Hematopoietic multipotent progenitor cell treated with erythropoietin and hydrocortisone succinate and interleukin-3 and kit ligand, for 4 days (in vitro differentiated cells): ENCODE measurements at regions not wholly inside any gene's neighbourhood (a gene's known extent, or its start where the extent isn't known, plus 50 kb on each side); places are given as distances from the start of the nearest gene placed in this dataset.
"Not testable (repeated sequence)": the region's sequence is repeated elsewhere in the genome, so short reads cannot be mapped to it uniquely, and the experiment has no call there.

Experiments used
- DNase-seq: peaks from one replicate; pipeline ENCODE4 v3.0.0-alpha.2; 2015

GRCh38 chr7:120163449-120163848 lies 109.5 kb upstream of the KCND2 start:
- no peak for DNase-seq

- no peak for DNase-seq
Measured at GRCh38 chr7:120165227-120165626, 107.7 kb upstream of the KCND2 start.

- DNase-seq, result no peak
Measured at GRCh38 chr7:120168066-120168465, 104.9 kb upstream of the KCND2 start.

DNA sequence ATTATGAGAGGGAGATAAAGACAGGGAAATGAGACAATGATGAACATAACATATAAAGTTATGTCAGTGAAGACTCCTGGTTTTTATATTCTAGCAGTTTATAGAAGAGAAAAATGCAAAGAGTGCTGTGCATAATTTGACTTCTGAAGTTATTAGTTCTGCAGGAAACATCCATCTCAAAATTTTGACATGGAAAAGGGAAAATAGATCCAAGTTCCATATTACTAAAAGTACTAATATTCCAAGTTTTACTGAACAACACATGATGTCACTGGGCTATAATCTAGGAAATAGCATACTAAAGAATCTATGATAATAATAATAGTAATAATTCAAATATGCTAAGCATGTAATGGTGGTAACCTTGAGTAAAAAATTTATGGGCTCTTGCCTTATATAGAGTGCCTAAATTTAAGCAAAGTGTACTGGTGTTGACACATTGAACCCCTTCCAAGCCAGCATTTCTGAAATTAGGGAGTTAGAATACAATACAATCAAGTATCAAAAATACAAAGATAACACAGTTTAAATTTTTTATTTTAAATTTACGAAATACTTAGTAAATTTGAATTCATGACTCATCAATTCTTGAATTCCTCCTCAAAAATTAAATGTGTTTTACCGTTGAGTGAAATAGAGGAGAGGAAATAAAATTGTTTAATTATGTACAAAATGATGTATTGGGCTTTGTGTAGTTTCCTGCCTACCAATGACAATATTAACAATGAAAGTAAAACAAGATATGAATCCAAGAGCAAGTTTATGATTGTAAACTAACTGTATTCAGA lies 102.8 kb upstream of the KCND2 start:
- no peak for DNase-seq

DNA sequence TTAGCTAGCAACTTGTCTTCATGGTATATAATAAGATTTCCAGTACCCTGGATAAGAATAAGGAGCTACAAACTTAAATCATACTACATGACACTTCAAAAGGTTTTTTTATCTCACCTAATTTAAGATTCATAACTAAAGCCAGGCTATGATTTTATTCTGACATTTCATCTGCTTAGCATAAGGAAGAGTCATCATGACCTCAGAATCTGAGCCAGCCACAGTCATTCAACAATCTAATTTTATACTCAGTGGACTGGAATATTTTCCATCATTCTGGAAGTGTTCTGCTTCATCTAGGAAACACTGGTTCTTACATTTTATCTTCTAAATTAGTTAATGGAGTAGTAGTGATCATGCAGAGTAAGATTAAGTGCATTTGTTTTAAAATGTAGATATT lies 102.1 kb upstream of the KCND2 start:
- DNase-seq, result no peak

DNA sequence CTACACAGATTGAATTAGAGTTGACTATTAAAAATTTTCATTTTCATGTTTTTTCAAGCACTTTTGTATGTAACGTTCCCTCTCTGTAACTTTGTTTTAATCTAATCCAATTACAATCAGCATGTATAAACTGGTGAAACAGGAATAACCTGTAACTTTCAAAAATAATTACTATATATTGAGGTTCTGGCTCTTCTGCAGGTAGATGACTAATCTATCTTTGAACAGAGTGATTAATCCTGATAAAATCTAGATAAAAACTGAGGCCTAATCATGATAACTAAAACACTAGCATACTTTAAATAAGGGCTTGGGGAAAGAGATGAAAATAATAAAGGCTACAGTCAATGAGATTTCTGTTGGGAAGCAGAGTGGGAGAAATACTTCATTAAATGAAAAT lies 101.6 kb upstream of the KCND2 start:
- no peak for DNase-seq

- no peak for DNase-seq
Measured at GRCh38 chr7:120180221-120180620, 92.8 kb upstream of the KCND2 start.

DNA sequence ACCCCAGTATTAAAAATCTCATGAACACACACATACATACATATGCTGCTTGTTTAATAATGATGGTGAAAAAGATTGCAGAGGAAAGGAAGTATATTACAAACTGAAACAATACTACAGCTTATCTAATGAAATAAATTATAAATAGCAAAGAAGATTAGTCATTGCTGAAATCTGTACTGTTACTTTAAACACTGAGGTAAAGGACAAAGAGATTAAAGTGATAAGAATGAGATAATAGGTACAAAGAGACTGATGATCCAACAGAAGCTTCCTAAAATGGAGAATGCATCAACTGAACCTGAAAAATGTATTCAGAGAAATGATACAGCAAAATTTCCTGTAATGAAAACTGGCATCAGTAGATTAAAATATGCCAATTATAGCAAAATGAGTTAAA lies 91.5 kb upstream of the KCND2 start:
- no peak for DNase-seq

DNA sequence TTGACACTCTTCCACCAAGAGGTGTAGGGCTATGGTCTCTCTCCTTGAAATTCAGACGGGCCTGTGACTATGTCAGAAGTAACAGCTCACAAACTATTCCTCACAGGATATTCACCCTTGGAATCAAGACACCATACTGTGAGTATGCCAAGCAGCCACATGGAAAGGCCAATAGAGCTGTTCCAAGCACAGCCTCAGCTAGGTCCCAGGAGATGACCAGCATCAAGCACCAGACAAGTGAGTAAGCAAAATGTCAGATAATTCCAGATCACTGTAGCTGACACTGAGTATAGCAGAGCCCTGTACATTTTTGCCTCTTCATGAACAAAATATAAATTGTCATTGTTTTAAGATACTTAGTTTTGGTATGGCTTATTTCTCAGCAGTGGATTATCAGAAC lies 88.1 kb upstream of the KCND2 start:
- DNase-seq, result no peak

DNA sequence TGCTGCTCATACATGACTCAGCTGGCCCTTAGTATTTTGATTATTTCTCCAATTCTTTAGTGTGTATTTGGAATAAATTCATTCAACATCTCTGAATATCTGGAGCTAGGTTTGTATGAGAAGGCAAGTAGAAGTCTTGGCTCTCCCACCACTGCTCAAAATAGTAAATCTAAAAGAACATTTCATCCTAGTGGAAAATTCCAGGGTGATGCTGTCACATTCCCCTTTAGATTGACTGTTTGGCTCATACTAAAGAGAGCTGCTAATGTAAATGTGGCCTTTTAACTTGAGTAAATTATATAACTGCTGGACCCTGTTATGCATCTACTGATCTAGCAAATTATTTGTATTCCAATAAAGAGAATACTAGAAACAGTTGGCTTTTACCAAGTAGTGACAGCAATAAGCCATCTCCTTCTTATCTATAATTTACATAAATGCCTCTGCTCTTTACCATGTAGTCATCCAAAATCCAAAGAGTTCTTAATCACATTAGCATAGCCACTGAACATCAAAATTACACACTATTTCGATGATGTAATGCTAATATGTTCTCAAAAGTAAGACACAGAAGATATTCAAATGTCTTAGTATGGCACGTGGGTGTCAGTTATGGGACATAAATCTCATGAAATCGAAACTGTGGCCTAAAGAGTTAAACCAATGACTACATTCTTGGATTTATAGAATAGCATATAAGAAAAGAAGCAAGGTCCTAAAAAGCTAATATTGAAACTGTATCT lies 86.9 kb upstream of the KCND2 start:
- no peak for DNase-seq

- no peak for DNase-seq
Measured at GRCh38 chr7:120186688-120187087, 86.3 kb upstream of the KCND2 start.

- no peak for DNase-seq
Measured at GRCh38 chr7:120189623-120190022, 83.4 kb upstream of the KCND2 start.

GRCh38 chr7:120190109-120190508 lies 82.9 kb upstream of the KCND2 start:
- no peak for DNase-seq

- no peak for DNase-seq
Measured at GRCh38 chr7:120190566-120190965, 82.4 kb upstream of the KCND2 start.

- not testable (repeated sequence) for DNase-seq
Measured at GRCh38 chr7:120191423-120191822, 81.6 kb upstream of the KCND2 start.

DNA sequence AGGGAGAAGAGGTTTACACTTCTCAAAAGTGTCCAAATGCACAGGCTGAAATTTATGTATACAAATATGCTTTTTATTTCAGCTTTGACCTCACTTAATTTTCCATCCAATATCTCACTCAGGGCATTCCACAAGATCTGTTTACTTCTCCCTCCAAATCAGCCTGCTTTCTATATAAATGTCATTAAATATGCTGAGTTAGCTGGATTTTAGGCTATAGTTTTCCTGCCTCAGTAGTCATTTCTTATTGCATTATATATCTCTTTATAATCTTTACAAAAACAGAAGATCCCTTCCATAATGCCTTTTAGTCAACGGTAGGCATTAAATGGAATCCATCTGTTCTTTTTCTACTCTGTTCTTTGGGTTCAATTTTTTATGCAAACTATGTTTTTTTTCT lies 71.7 kb upstream of the KCND2 start:
- DNase-seq, result no peak

DNA sequence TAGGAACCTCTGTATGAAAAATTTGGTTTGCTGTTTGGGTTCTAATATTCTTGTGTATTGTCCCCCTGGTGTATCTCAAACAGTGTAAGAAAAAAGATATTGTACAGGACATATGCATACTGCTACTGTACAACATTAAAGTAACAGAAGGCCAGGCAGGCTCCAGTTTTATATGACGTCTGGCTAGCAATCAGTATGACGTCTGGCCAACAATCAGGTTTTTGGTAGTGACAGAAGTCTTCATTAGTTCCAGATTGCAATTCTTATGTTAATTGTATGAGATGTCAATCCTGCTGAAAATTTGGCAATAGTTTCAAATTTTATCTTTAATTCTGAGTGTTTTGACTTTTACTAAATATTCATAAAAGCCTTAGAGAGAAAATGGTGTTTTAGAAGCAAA lies 67.9 kb upstream of the KCND2 start:
- DNase-seq, result no peak

GRCh38 chr7:120207037-120207436 lies 65.9 kb upstream of the KCND2 start:
- no peak for DNase-seq

GRCh38 chr7:120215654-120216053 lies 57.3 kb upstream of the KCND2 start:
- no peak for DNase-seq

- DNase-seq, result no peak
Measured at GRCh38 chr7:120216947-120217346, 56.0 kb upstream of the KCND2 start.

GRCh38 chr7:120218712-120219111 lies 54.3 kb upstream of the KCND2 start:
- no peak for DNase-seq

- no peak for DNase-seq
Measured at GRCh38 chr7:120221666-120222065, 51.3 kb upstream of the KCND2 start.
